GM06990 (cell line): ENCODE measurements at regions not wholly inside any gene's neighbourhood (a gene's known extent, or its start where the extent isn't known, plus 50 kb on each side); places are given as distances from the start of the nearest gene placed in this dataset.

ENCODE experiments used
- DNase-seq: peaks from one replicate; pipeline ENCODE4 v3.0.0-alpha.2; 2011; ENCODE audit not compliant: insufficient read length; ENCODE audit errors: extremely low read depth
- H3K27me3 ChIP-seq: replicated peaks from 2 replicates; pipeline ENCODE4 v1.6.0; 2011; ENCODE audit warnings: low read length; ENCODE audit not compliant: control insufficient read depth, insufficient read depth
- H3K36me3 ChIP-seq: 2 replicates; pipeline ENCODE4 v1.5.1; 2011; ENCODE audit warnings: low read length; ENCODE audit not compliant: control insufficient read depth, insufficient read depth
- H3K4me3 ChIP-seq: replicated peaks from 2 replicates; pipeline ENCODE4 v1.5.1; 2011; ENCODE audit warnings: low read depth, mild to moderate bottlenecking, control low read depth, low read length
- CTCF ChIP-seq: IDR thresholded peaks from 2 replicates; pipeline ENCODE4 v1.5.1; 2011; ENCODE audit warnings: low read length, control low read depth, mild to moderate bottlenecking, inconsistent platforms; ENCODE audit not compliant: insufficient read depth, poor library complexity, severe bottlenecking

- TF ChIP-seq CTCF, result no peak
- Histone ChIP-seq H3K27me3 (no peaks in the 10 kb centered on the region), H3K36me3 (no peaks in the 10 kb centered on the region), H3K4me3 (no peak overlapping the region)
- no peak for DNase-seq
These were observed 141.2 kb upstream of the HDAC9 start for GRCh38 chr7:18354108-18355085.

DNA sequence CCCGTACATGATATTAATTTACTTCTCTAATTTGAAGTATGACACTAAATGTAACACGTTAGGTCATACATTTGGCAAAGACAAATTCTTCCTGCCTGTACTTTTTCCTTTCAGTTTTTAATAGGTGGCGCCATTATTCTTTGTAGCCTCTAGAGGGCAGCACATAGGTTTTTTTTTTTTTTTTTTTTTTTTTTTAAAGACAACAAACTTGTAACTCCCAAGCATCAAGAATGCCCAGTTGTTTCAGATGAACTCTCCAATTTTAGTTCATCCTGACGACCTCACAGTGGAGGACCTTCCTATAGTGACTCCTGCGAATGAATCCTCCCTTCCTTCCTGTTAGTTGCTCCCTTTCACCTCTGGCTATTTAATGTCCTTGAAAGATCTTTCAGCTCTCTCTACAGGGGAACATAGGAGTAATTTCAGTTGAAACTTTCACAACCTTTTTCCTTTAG is 139.3 kb upstream of the HDAC9 start:
- Histone ChIP-seq H3K27me3 (no peaks in the 10 kb centered on the region), H3K4me3 (no peak overlapping the region), H3K36me3 (no peaks in the 10 kb centered on the region)
- peak; percentile 26 for DNase-seq
- peak; percentile 55 for TF ChIP-seq CTCF

GRCh38 chr7:18357691-18358090 is 137.9 kb upstream of the HDAC9 start:
- Histone ChIP-seq H3K27me3 (no peaks in the 10 kb centered on the region), H3K4me3 (no peak overlapping the region), H3K36me3 (no peaks in the 10 kb centered on the region)
- peak; percentile 32 for TF ChIP-seq CTCF
- DNase-seq, result no peak

DNA sequence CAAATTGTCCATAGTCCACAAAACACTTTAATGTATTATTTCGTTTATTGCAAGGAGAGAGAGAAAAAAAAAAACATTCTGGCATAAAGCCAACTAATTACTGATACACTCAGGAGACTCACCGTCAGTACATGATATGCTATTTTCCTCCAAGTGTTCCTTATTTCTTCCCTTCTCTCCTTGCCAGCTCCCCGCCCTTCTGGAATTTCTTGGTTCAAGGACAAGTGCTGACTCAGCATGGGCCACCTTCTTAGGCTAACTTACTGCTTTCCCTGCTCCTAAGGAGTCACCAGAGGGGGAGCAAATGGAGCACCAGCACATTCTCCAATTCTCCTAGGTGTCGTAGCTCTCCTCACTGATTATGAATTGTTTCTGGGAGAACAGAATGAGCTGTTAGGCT is 133.8 kb upstream of the HDAC9 start:
- H3K27me3 ChIP-seq, result no peaks in the 10 kb centered on the region
- no peak overlapping the region for H3K4me3 ChIP-seq
- DNase-seq, result no peak
- H3K36me3 ChIP-seq, result no peaks in the 10 kb centered on the region
- no peak for TF ChIP-seq CTCF

DNA sequence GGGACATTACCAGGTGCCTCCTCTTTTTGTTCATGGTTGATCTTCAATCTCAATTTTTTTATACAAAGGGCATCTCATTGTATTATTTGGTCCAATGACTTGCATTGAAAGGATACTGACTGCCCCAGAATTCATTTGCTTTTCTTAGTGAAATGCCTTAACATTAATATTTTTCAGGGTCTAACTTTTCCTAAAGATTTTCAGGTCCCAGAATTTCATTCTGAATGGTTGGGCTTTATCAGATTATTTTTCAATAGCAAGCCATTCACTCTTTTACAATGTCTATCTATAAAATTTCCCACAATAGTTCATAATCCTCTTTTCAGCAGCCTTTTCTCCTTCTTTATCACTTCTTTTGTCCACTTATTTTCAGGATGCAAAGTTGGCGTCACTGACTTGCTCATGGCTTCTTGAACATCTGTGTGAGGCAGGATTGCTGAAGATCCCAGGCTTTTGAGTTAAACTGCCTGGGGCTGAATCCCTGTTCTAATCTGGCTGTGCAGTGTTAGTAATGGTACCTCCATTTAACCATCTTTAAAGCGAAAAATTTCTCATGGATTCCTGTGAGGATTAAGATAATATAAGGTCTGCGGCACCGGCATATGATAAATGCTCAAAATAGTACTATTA is 131.7 kb upstream of the HDAC9 start:
- Histone ChIP-seq H3K4me3 (no peak overlapping the region), H3K36me3 (no peaks in the 10 kb centered on the region), H3K27me3 (no peaks in the 10 kb centered on the region)
- TF ChIP-seq CTCF, result no peak
- DNase-seq, result no peak
